BJ (cell line): ENCODE measurements at regions not wholly inside any gene's neighbourhood (a gene's known extent, or its start where the extent isn't known, plus 50 kb on each side); places are given as distances from the start of the nearest gene placed in this dataset.
A peak's percentile ranks its signal among the peaks of the same experiment; 100 is the strongest.

Source experiments
- CTCF ChIA-PET: fragments of 350-600 bp; formaldehyde crosslinking; extraction: SDS; loops from one replicate; lab custom pipeline; 2021; ENCODE audit warnings: antibody characterized with exemption, inconsistent platforms; lab: Yijun Ruan, JAX
- POLR2A ChIA-PET: fragments of 300-600 bp; sonication (Branson Sonifier 250); formaldehyde crosslinking; extraction: SDS; loops from one replicate; lab custom pipeline; 2021; ENCODE audit warnings: antibody characterized with exemption; lab: Charles Lee
- DNase-seq: peaks from one replicate; pipeline ENCODE4 v3.0.0-alpha.2; 2011; ENCODE audit warnings: low read depth
- H3K27me3 ChIP-seq: 2 replicates; pipeline ENCODE4 v1.6.0; 2011; ENCODE audit warnings: low read length; ENCODE audit not compliant: control insufficient read depth, insufficient read depth
- H3K36me3 ChIP-seq: 2 replicates; pipeline ENCODE4 v1.5.1; 2011; ENCODE audit warnings: low read length; ENCODE audit not compliant: control insufficient read depth, insufficient read depth
- H3K4me3 ChIP-seq: 2 replicates; pipeline ENCODE4 v1.5.1; 2011; ENCODE audit warnings: low read depth, mild to moderate bottlenecking, control low read depth, low read length
- TF ChIP-seq, protein P1 (sequence below): IDR thresholded peaks from 2 replicates; pipeline ENCODE4 v1.5.1; 2011; ENCODE audit warnings: low read depth, mild to moderate bottlenecking, control low read depth, inconsistent platforms, low read length, moderate library complexity; ENCODE audit not compliant: insufficient read depth

DNA sequence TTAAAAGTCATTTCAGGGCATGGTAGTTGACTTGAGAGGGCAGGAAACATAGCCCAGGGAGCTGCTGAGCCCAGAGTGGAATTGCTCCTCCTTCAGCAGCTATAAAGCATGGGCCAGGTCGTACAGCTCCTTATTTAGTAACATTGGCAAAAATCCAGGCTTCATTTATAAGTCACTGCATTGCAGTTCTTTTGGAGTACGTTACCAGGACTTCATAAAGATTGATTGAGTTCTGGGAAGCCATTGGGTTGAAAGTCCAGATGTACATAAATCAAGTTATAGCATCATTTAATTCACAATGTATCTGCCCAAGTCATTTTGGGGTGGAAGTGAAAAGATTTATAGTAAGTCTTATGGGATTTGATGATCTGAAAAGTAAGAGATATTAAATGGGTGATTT, 53.0 kb upstream of the ANKEF1 start:
- Histone ChIP-seq H3K36me3 (no peaks in the 10 kb centered on the region), H3K27me3 (no peaks in the 10 kb centered on the region), H3K4me3 (no peak overlapping the region)
- ChIA-PET POLR2A (no interaction called here), CTCF (interaction anchor here (0.6 to 7.7 kb wide), 5 partner anchors 109 to 606 kb away, joined by 3 to 208 read pairs (median 4); no protein-coding TSS in a partner anchor)
- no peak for DNase-seq
- TF ChIP-seq, protein P1, sequence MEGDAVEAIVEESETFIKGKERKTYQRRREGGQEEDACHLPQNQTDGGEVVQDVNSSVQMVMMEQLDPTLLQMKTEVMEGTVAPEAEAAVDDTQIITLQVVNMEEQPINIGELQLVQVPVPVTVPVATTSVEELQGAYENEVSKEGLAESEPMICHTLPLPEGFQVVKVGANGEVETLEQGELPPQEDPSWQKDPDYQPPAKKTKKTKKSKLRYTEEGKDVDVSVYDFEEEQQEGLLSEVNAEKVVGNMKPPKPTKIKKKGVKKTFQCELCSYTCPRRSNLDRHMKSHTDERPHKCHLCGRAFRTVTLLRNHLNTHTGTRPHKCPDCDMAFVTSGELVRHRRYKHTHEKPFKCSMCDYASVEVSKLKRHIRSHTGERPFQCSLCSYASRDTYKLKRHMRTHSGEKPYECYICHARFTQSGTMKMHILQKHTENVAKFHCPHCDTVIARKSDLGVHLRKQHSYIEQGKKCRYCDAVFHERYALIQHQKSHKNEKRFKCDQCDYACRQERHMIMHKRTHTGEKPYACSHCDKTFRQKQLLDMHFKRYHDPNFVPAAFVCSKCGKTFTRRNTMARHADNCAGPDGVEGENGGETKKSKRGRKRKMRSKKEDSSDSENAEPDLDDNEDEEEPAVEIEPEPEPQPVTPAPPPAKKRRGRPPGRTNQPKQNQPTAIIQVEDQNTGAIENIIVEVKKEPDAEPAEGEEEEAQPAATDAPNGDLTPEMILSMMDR: no peak

DNA sequence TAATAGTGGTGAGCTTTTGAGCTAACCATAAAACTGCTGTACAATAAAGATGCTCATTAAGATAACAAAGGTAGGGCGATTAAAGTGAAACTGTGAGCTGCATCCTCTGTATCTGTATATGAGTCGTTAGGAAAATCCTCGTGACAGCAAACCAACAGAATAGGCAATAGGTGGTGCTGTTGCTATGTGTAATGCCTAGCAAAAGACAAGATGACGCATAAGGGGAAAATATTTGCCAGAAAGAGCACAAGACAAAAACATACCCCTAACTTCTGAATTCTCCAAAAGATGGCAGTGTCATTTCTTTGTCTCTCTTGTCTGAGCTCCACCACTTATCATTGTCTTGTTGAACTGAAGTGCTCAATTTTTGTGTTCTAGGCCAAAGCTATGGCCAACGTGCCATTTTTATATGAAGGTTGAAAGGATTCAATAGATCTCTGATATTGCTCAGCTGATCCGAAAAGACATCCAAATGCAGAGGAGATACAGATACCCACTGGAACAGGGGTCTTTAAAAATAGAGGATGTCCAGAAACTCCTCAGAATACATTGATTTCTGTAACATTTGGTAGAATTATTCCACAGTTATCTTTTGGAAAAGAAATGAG, 56.3 kb upstream of the ANKEF1 start:
- CTCF ChIA-PET: interaction anchor here (0.6 to 7.7 kb wide), 62 partner anchors 8 to 1565 kb away, joined by 3 to 208 read pairs (median 4); partner anchors contain the start of genes ANKEF1, MKKS and SLX4IP
- TF ChIP-seq, protein P1: peak; percentile 71
- POLR2A ChIA-PET: no interaction called here
- no peak overlapping the region for H3K4me3 ChIP-seq
- DNase-seq: peak; percentile 49
- no peaks in the 10 kb centered on the region for H3K36me3 ChIP-seq
- no peaks in the 10 kb centered on the region; the same call in none of the 2 replicates for H3K27me3 ChIP-seq

DNA sequence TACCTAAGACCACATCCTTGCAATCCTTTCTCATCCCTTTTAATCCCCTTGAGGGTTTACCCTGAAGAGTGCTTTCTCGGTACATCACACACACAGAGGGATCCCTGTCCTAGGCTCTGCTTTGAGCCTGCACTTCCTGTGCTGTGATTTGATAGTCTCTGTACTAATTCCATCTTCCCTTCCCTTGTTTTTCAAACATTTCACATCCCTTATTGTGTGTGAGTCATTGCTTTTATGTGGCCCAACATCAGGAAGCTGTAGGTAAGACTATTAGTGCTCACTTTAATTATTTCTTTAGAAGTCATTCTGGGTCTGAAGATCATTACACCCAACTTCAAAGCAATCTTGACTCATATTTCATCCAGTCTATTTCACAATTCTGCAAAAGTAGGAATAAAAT, 57.2 kb upstream of the ANKEF1 start:
- Histone ChIP-seq H3K36me3 (no peaks in the 10 kb centered on the region), H3K27me3 (no peaks in the 10 kb centered on the region; the same call in none of the 2 replicates), H3K4me3 (no peak overlapping the region)
- ChIA-PET POLR2A (no interaction called here), CTCF (interaction anchor here (0.6 to 7.7 kb wide), 46 partner anchors 9 to 637 kb away, joined by 3 to 208 read pairs (median 4); partner anchors contain the start of genes ANKEF1, MKKS and SLX4IP)
- no peak for DNase-seq
- TF ChIP-seq, protein P1: no peak

DNA sequence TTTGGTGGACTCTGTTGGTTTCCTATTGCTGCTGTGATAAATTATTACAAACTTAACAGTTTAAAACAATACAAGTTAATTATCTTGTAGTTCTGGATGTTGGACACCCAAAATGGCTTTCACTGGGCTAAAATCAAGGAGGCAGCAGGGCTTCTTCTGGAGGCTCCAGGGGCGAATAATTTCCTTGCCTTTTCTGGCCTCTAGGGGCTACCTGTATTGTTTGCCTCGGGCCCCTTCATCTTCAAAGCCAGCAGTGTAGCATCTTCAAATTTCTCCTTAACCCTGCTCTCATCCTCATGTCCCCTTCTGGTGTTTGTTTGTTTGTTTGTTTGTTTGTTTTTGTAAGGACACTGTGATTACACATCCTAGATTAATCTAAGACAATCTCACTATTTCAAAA, 60.5 kb upstream of the ANKEF1 start:
- TF ChIP-seq, protein P1: peak; percentile 10; the same call in 1 of the 2 replicates
- no peaks in the 10 kb centered on the region for H3K36me3 ChIP-seq
- DNase-seq: no peak
- POLR2A ChIA-PET: interaction anchor here (0.6 kb wide), 1 partner anchor 1922 kb away, joined by 5 read pairs; no protein-coding TSS in a partner anchor
- no peaks in the 10 kb centered on the region; the same call in none of the 2 replicates for H3K27me3 ChIP-seq
- CTCF ChIA-PET: interaction anchor here (1.2 kb wide), 3 partner anchors 116 to 453 kb away, joined by 3 to 5 read pairs (median 4); no protein-coding TSS in a partner anchor
- no peak overlapping the region for H3K4me3 ChIP-seq

DNA sequence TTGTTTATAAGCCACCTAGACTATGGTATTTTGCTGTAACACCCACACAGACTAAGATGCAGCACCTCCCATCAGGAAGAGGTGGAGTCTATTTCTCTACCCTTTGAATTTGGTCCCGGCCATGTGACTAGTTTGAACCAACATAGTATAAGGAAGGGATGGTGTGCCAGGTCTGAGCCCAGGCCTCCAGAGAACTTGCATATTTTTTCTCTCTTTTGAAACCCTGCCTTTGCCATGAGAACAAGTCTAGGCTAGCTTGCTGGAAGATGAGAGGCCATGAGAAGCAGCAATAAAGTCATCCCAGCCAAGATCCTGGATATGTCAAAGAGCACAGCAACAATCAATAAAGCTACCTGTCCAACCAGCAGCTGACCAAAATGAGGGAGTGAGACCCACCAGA, 63.0 kb upstream of the ANKEF1 start:
- POLR2A ChIA-PET: no interaction called here
- H3K36me3 ChIP-seq: no peaks in the 10 kb centered on the region
- peaks cover 3% of the 10 kb centered on the region for H3K27me3 ChIP-seq
- CTCF ChIA-PET: interaction anchor here (1.0 to 1.4 kb wide), 4 partner anchors 90 to 455 kb away, joined by 3 to 4 read pairs (median 4); no protein-coding TSS in a partner anchor
- H3K4me3 ChIP-seq: no peak overlapping the region
- no peak for DNase-seq
- TF ChIP-seq, protein P1: no peak
